ENCODE measurements at regions not wholly inside any gene's neighbourhood (a gene's known extent, or its start where the extent isn't known, plus 50 kb on each side); places are given as distances from the start of the nearest gene placed in this dataset.
A peak's percentile ranks its signal among the peaks of the same experiment; 100 is the strongest.

DNA sequence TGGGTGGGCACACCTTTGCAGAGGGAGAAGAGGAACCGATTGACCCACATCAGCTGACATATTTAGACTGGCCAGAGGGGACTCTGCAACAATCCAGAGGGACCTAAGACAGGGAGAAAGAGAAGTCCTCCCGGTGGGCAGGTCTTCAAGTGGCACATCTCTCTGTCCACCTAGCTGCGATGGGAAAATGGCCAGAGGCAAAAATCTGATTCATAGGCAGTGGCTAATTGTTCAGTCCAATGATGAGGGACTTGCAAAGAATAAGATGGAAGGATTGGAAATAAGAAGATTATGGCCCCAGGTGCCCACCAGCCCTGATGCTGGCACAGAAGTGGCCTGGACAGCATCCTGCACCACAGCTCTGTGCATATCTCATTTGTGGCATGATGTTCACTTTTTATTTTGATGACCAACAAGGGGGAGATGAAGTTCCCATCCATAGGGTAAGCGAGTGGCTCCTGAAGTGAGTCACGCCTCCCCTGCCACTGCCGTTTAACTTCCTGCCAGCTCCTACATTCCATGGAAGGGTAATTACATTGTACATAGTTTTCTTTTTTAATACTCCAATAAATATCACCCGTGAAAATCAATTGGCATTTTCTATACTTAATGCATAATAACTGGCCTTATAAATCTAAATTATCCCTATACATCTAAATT, 659.6 kb downstream of the MATN1 start:
- no peak for DNase-seq

DNA sequence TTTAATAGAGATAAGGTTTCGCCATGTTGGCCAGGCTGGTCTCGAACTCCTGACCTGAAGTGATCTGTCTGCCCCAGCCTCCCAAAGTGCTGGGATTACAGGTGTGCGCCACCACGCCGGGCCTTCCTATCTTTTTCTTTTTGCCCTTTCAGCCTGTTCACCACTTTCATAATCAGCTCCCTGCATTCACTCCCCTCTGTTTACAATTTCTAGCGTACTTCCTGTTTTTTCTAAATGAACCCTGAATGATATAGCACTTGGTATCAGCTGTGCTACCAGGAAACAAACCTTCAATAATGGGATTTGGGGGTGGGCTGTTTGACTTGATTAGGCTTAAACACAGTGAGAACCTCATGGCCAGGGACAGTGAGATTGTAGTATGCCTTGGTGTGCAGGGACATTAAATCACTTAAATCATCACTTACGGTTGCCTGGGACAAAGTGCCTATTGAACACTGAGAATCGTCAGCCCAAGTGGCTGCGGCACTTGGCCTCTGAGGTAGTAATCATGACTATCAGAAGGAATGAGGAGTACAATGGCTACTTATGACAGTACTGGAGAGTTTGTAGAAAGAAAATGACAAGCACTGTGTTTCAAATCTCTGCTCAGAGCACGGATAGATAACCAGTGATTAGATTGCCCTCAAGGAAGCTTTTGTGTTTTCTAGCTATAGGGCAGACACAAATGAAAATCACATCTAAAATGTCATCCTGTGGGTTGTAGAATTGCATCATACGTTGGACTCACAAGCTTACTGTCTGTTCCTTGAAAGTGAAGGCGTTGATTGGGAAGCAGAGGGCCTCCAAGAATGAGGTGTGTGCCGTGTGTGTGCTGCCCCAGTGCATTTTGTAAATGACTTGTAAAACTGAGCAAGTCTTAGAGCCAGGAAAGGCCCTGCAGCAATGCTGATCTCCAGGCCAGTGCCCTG, 661.8 kb downstream of the MATN1 start:
- no peak for DNase-seq

- DNase-seq = no peak
Measured at GRCh38 chr1:30060738-30061137, 662.6 kb downstream of the MATN1 start.

DNA sequence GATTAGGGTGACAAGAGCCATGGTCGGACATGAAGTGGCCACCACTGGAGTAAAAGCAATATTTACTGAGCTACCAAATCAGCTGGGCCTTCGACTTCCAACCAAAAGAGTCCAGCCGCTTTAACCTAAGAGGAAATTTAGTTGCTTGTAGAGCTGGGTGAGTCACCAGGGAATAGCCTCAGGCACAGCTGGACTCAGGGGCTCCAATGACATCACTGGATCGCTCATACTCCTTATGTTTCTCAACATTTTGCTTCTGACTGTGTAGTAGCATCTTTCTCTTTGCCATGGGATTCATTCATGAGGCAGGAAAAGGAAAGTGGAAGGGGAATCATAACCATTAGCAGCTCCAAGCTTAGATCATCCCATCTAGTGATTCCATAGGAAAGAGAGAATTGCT, 664.4 kb downstream of the MATN1 start:
- peak; percentile 87 for DNase-seq

DNA sequence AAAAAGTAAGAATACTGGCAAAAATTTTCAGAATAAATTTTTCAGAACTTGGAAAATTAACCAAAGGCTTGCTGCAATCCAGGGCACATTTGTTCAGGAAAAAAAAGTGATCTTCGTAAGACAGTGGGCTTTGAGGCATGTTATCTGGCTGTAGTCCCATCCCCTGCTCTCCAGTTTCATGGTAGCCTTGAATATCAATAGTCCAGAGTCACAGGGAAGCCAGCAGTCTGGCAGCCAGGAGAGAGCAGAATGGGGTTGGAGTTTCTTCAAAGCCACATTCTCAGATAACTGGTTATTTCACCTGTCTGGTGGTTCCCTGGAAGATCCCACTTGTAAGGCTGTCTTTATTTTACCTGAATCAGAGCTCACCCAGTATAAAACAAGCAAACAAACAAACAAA, 669.3 kb downstream of the MATN1 start:
- DNase-seq = no peak

- DNase-seq = no peak
Measured at GRCh38 chr1:30052178-30052577, 671.2 kb downstream of the MATN1 start.

DNA sequence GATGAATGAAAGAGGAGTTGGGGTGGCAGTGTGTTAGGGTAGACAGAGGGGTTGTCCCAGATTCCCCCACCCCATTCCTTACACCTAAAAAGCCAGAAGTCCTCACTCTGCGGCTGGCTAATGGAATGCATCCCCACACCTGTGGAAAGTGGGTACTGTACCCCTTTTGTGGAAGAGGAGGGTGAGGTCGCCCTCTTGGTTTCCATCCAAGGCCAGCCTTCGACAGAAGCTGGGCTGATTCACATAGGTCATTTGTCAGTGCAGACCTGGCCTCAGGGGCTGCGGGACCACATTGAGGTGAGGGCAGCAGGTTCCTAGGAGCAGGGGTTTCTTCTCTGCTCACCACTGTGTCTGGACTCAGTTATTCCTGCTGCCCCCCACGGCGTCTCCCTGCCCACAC, 671.6 kb downstream of the MATN1 start:
- DNase-seq = no peak

DNA sequence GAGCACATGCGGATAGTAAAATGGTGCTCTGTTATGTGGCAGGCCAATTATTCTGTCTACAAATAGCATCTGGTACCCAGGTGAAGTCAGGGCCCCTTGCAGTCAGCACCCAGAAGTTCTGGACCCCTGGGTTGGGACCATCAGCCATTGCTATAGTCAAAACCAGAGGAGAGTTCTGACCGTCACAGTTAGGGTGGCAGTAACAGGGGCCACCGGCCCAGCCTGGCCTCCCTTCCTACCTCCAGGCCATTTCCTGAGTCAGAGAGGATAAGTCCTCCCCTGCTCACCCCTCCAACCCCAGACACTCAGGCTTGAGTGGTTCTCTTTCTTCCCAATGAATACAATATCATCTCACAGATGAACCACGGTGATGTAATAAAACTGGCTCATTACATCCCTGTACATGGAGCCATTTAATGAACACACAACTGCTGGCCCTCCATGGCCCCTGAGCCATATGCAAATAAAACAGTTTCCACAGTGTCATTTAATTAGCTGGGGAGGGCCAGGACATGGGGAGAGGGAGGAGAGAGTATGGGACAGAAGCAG, 673.6 kb downstream of the MATN1 start:
- peak; percentile 35 for DNase-seq

GRCh38 chr1:30048905-30049304, 674.5 kb downstream of the MATN1 start:
- DNase-seq = peak; percentile 27

- DNase-seq = peak; percentile 20
Measured at GRCh38 chr1:30047576-30047975, 675.8 kb downstream of the MATN1 start.

GRCh38 chr1:30046751-30047150, 676.6 kb downstream of the MATN1 start:
- peak; percentile 37 for DNase-seq

DNA sequence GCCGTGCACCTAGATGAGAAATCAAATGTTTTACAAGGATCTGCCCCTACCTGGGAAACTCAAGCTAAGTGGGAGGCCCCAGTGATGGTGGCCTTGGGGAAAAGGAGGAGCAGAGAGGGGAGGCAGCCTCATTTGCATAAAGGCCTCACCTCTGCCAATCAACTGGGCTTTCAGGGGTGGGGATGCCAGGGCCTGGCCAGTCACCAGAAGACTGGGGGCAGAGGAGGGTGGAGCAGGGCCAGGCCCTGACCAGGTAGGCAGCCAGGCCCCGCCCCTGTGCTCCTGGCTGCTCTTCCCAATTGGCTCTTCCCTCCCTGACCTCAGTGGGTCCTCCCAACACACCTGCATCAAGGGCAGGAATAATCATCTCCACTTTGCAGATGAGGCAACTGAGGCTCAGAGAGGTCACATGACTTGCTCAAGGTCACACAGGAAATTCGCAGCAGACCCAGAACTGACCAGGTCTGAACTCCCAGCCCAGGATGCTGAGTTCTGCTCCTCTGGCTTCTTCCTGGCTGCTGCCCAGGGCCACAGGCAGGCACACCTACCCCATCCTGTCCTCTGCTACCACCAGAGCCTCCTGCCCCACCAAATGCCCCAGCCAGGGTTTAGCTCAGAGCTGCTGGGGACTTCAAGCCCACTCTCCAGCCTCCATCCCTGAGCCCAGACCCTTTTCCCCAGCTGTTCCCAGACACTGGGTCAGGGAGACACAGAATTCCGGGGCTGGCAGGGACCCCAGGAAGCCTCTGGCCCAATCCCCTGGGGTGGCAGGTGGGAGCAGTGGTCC, 677.9 kb downstream of the MATN1 start:
- peak; percentile 32 for DNase-seq

GRCh38 chr1:30044656-30045144, 678.7 kb downstream of the MATN1 start:
- DNase-seq = peak; percentile 29

- DNase-seq = peak; percentile 39
Measured at GRCh38 chr1:30043731-30044408, 679.5 kb downstream of the MATN1 start.

DNA sequence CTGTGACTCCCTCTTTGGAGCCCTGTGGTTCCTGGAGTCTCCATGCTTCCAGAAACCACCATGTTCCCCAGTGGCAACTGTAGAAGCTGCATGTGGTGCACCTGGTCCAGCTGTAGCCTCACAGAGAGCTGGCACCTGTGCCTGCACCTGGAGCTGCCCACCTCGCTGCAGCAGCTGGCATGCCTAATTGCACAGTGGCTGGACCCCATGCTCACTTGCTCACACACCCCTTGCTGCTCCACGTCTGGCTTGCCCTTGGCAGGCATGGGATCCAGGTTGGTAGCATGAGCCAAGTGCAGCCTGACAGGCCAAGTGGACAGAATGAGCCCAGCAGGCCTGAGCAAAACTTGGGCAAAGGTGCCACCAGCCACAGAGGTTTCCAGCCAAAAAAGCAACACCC, 680.1 kb downstream of the MATN1 start:
- DNase-seq = peak; percentile 44

GRCh38 chr1:30042438-30043147, 680.8 kb downstream of the MATN1 start:
- peak; percentile 40 for DNase-seq

DNA sequence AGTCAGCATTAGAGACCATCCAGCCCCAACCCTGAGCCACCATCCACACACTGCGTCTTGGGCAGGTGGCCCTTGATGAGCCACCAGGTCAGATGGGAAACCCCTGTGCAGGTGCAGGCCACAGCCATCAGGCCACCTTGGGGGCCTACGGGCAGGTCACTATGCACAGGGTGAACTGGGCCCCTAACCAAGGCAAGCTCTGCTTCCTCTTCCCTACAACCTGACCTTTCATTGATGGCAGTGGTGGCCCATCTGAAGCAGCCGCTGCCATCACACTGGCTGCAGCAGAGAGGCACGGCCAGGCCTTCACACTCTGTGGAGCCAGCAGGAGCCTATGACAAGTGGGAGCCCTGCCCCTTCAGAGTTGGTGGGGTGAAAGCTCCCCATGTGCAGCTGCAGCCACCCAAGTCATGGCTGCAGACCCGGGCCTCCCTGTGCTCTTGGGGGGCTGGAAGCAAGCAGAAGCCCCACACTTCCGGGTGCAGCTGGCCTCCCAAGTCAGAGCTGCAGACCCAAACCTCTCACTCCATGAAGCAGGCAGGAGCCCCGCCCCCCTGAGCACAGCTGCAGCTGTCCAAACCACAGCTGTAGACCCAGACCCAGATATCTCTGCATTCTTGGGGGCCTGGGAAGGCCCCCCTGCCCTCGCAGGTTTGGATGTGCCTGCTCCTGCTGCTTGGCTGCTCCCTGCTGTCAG, 681.5 kb downstream of the MATN1 start:
- DNase-seq = peak; percentile 45

GRCh38 chr1:30040081-30041019, 683.0 kb downstream of the MATN1 start:
- DNase-seq = no peak

DNA sequence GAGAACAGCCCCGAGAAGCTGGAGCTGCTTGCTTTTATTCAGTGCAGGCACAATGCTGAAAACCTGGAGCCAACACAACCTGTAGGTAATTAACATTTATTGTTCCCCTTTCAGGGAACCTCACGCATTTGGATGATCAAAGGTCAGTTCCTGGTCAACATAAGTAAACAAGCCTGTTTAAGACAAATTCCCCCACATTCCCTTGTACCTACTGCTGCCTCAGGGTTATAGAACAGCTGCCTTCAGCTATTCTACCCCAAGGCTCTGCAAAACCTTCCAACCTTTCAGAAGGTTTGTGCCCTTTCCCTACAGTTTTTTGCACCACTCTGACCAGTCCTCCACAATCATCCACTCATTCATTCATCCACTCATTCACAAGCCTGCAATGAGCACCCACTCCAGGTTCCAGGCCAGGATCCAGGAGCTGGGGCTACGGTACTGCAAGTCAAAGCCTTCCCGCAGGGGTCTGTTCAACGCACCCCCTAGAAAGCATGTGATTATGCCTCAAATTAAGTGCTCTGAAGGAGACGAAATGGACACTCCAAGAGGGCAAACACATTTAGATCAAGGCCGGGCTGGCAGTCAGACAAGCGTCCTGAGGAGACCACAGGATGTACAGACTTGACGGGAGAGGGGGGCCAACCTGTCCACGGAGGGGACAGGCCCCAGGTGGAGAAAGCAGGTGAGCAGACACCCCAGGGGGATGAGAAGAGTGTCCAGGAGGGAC, 683.9 kb downstream of the MATN1 start:
- peak; percentile 40 for DNase-seq

Data from islet precursor cell (in vitro differentiated cells).